GM12878 (cell line): ENCODE measurements at regions not wholly inside any gene's neighbourhood (a gene's known extent, or its start where the extent isn't known, plus 50 kb on each side); places are given as distances from the start of the nearest gene placed in this dataset.
A peak's percentile ranks its signal among the peaks of the same experiment; 100 is the strongest.

Experiments
- ATF2 ChIP-seq: IDR thresholded peaks from 2 replicates; pipeline ENCODE4 v1.6.1; 2012; ENCODE audit warnings: low read length, inconsistent platforms
- BRCA1 ChIP-seq: IDR thresholded peaks from 2 replicates; pipeline ENCODE4 v1.6.1; 2011; ENCODE audit warnings: low read depth, low read length, improper control_type of control experiment
- FOS ChIP-seq: IDR thresholded peaks from 3 replicates; pipeline ENCODE4 v1.6.1; 2011; ENCODE audit warnings: borderline replicate concordance; ENCODE audit not compliant: insufficient read length; ENCODE audit errors: extremely low read depth
- IKZF1 ChIP-seq: fragments of 450-650 bp; conservative IDR thresholded peaks from 2 replicates; pipeline ENCODE4 v1.6.1; 2017; ENCODE audit warnings: antibody characterized with exemption, mild to moderate bottlenecking
- JUNB ChIP-seq: IDR thresholded peaks from 2 replicates; pipeline ENCODE4 v1.6.1; 2016; ENCODE audit warnings: antibody characterized with exemption, mild to moderate bottlenecking
- MTA2 ChIP-seq: fragments of 450-650 bp; IDR thresholded peaks from 2 replicates; pipeline ENCODE4 v1.6.1; 2016; ENCODE audit warnings: low read depth, mild to moderate bottlenecking, moderate library complexity
- MTA3 ChIP-seq: IDR thresholded peaks from 2 replicates; pipeline ENCODE4 v1.6.1; 2012; ENCODE audit warnings: low read length, inconsistent platforms, borderline replicate concordance
- NR2C1 ChIP-seq: fragments of 450-650 bp; IDR thresholded peaks from 2 replicates; pipeline ENCODE4 v1.6.1; 2017; ENCODE audit warnings: antibody characterized with exemption, mild to moderate bottlenecking, moderate library complexity
- RUNX3 ChIP-seq: IDR thresholded peaks from 2 replicates; pipeline ENCODE4 v1.6.1; 2012; ENCODE audit warnings: low read length, inconsistent platforms
- YY1 ChIP-seq: IDR thresholded peaks from 2 replicates; pipeline ENCODE4 v1.6.1; 2011; ENCODE audit warnings: low read depth, mild to moderate bottlenecking, low read length
- ZSCAN29 ChIP-seq: fragments of 450-650 bp; IDR thresholded peaks from 2 replicates; pipeline ENCODE4 v1.6.1; 2017; ENCODE audit warnings: mild to moderate bottlenecking, moderate library complexity
- TF ChIP-seq, protein P1 (sequence below): fragments of 450-650 bp; IDR thresholded peaks from 2 replicates; pipeline ENCODE4 v1.6.1; 2016; ENCODE audit warnings: mild to moderate bottlenecking, moderate library complexity, borderline replicate concordance
- TF ChIP-seq, protein P2 (sequence below): IDR thresholded peaks from 2 replicates; pipeline ENCODE4 v1.6.1; 2012; ENCODE audit warnings: mild to moderate bottlenecking, low read depth, low read length
- TF ChIP-seq, protein P3 (sequence below): IDR thresholded peaks from 2 replicates; pipeline ENCODE4 v1.6.1; 2011; ENCODE audit warnings: borderline replicate concordance, low read depth, mild to moderate bottlenecking, moderate library complexity, mixed read lengths, low read length; ENCODE audit not compliant: insufficient read depth; ENCODE audit errors: extremely low read length
- TF ChIP-seq, protein P4 (sequence below): fragments of 450-650 bp; IDR thresholded peaks from 2 replicates; pipeline ENCODE4 v1.6.1; 2018; ENCODE audit warnings: borderline replicate concordance, mild to moderate bottlenecking; ENCODE audit not compliant: partially characterized antibody

GRCh38 chr15:47961401-47962090 is 159.2 kb upstream of the SLC24A5 start (continued):
- TF ChIP-seq, protein P1, sequence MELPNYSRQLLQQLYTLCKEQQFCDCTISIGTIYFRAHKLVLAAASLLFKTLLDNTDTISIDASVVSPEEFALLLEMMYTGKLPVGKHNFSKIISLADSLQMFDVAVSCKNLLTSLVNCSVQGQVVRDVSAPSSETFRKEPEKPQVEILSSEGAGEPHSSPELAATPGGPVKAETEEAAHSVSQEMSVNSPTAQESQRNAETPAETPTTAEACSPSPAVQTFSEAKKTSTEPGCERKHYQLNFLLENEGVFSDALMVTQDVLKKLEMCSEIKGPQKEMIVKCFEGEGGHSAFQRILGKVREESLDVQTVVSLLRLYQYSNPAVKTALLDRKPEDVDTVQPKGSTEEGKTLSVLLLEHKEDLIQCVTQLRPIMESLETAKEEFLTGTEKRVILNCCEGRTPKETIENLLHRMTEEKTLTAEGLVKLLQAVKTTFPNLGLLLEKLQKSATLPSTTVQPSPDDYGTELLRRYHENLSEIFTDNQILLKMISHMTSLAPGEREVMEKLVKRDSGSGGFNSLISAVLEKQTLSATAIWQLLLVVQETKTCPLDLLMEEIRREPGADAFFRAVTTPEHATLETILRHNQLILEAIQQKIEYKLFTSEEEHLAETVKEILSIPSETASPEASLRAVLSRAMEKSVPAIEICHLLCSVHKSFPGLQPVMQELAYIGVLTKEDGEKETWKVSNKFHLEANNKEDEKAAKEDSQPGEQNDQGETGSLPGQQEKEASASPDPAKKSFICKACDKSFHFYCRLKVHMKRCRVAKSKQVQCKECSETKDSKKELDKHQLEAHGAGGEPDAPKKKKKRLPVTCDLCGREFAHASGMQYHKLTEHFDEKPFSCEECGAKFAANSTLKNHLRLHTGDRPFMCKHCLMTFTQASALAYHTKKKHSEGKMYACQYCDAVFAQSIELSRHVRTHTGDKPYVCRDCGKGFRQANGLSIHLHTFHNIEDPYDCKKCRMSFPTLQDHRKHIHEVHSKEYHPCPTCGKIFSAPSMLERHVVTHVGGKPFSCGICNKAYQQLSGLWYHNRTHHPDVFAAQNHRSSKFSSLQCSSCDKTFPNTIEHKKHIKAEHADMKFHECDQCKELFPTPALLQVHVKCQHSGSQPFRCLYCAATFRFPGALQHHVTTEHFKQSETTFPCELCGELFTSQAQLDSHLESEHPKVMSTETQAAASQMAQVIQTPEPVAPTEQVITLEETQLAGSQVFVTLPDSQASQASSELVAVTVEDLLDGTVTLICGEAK: no peak
- TF ChIP-seq BRCA1 (no peak), ZSCAN29 (no peak), NR2C1 (no peak), MTA2 (peak; percentile 73), RUNX3 (peak; percentile 96), MTA3 (peak; percentile 52; the same call in 1 of the 2 replicates), FOS (no peak), JUNB (peak; percentile 60), IKZF1 (peak; percentile 76), YY1 (peak; percentile 40; the same call in 1 of the 2 replicates), ATF2 (peak; percentile 82)
- TF ChIP-seq, protein P2, sequence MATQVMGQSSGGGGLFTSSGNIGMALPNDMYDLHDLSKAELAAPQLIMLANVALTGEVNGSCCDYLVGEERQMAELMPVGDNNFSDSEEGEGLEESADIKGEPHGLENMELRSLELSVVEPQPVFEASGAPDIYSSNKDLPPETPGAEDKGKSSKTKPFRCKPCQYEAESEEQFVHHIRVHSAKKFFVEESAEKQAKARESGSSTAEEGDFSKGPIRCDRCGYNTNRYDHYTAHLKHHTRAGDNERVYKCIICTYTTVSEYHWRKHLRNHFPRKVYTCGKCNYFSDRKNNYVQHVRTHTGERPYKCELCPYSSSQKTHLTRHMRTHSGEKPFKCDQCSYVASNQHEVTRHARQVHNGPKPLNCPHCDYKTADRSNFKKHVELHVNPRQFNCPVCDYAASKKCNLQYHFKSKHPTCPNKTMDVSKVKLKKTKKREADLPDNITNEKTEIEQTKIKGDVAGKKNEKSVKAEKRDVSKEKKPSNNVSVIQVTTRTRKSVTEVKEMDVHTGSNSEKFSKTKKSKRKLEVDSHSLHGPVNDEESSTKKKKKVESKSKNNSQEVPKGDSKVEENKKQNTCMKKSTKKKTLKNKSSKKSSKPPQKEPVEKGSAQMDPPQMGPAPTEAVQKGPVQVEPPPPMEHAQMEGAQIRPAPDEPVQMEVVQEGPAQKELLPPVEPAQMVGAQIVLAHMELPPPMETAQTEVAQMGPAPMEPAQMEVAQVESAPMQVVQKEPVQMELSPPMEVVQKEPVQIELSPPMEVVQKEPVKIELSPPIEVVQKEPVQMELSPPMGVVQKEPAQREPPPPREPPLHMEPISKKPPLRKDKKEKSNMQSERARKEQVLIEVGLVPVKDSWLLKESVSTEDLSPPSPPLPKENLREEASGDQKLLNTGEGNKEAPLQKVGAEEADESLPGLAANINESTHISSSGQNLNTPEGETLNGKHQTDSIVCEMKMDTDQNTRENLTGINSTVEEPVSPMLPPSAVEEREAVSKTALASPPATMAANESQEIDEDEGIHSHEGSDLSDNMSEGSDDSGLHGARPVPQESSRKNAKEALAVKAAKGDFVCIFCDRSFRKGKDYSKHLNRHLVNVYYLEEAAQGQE: no peak
- TF ChIP-seq, protein P3, sequence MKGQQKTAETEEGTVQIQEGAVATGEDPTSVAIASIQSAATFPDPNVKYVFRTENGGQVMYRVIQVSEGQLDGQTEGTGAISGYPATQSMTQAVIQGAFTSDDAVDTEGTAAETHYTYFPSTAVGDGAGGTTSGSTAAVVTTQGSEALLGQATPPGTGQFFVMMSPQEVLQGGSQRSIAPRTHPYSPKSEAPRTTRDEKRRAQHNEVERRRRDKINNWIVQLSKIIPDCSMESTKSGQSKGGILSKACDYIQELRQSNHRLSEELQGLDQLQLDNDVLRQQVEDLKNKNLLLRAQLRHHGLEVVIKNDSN: no peak
- TF ChIP-seq, protein P4, sequence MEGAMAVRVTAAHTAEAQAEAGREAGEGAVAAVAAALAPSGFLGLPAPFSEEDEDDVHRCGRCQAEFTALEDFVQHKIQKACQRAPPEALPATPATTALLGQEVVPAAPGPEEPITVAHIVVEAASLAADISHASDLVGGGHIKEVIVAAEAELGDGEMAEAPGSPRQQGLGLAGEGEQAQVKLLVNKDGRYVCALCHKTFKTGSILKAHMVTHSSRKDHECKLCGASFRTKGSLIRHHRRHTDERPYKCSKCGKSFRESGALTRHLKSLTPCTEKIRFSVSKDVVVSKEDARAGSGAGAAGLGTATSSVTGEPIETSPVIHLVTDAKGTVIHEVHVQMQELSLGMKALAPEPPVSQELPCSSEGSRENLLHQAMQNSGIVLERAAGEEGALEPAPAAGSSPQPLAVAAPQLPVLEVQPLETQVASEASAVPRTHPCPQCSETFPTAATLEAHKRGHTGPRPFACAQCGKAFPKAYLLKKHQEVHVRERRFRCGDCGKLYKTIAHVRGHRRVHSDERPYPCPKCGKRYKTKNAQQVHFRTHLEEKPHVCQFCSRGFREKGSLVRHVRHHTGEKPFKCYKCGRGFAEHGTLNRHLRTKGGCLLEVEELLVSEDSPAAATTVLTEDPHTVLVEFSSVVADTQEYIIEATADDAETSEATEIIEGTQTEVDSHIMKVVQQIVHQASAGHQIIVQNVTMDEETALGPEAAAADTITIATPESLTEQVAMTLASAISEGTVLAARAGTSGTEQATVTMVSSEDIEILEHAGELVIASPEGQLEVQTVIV: no peak
